ENCODE measurements at regions not wholly inside any gene's neighbourhood (a gene's known extent, or its start where the extent isn't known, plus 50 kb on each side); places are given as distances from the start of the nearest gene placed in this dataset.

DNA sequence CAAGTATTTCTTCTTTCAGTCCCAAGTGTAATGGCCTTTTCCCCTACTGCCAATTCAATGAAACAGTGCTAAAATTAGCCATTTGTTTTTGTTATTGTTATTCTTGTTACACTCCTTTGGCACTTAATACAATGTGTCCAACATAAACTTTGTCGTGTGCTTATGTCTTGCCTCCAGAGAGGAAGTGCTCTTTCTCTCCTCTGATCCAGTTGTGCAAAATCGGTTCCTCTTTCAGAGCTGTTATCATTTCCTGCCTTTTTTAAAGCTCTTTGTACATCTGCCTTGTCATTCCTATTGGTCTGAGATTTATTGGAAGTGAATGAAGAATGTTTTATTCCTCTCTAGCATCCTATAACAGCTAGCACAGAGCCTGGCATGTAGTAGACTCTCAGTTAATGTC is 623.2 kb upstream of the ID2 start:
- TF ChIP-seq EZH2 (IDR thresholded peaks at IDR 0.05), result no peak
- no peak for TF ChIP-seq ELF1 (IDR thresholded peaks at IDR 0.05; ENCODE audit: borderline replicate concordance, low read depth)
- TF ChIP-seq ZFX (IDR thresholded peaks at IDR 0.05), result no peak
- H3K79me2 ChIP-seq (ENCODE audit: insufficient read depth, low read length), result no peaks in the 10 kb centered on the region
- no peak for ATAC-seq
- no peaks in the 10 kb centered on the region for H4K20me1 ChIP-seq (ENCODE audit: insufficient read depth)
- no peak overlapping the region for H2AFZ ChIP-seq (ENCODE audit: low read depth, low read length, poor library complexity, severe bottlenecking)
- intact Hi-C loops (cut with micrococcal nuclease), result no loop called here
- H3K4me3 ChIP-seq (replicated peaks in 1 of 2; ENCODE audit: low read depth in 1 of 2, low read length in 2 of 2), result no peak overlapping the region
- ChIA-PET POLR2A (no interaction called here), CTCF (no interaction called here), RAD21 (ENCODE audit: low non-redundant PET in 1 of 2, low total read pairs in 2 of 2, uncharacterized antibody in 2 of 2, unreplicated experiment in 2 of 2) (no interaction called here)
- no peaks in the 10 kb centered on the region for H3K4me1 ChIP-seq (ENCODE audit: control insufficient read depth in 1 of 2, insufficient read depth in 2 of 2, low read length in 2 of 2)
- no peak overlapping the region for H3K4me2 ChIP-seq (ENCODE audit: low read length)
- no peaks in the 10 kb centered on the region for H3K27me3 ChIP-seq (ENCODE audit: insufficient read depth, low read length)
- no peak for DNase-seq (ENCODE audit: low read depth, low spot score)
- H3K36me3 ChIP-seq (ENCODE audit: control insufficient read depth in 1 of 2, insufficient read depth in 2 of 2, low read length in 2 of 2), result no peaks in the 10 kb centered on the region
- H3K9me2 ChIP-seq (ENCODE audit: insufficient read depth), result no peaks in the 10 kb centered on the region
- H3K9me3 ChIP-seq (ENCODE audit: control insufficient read depth in 1 of 2, insufficient read depth in 1 of 2, low read depth in 1 of 2, low read length in 2 of 2), result no peaks in the 10 kb centered on the region
- H3K27ac ChIP-seq (ENCODE audit: low read depth, low read length), result no peak overlapping the region
- BruUV-seq (replicated peaks), result no TSS peak
- H3K9ac ChIP-seq (ENCODE audit: low read length), result no peak overlapping the region

GRCh38 chr2:8059255-8059654 is 622.6 kb upstream of the ID2 start:
- Histone ChIP-seq H3K9me2 (ENCODE audit: insufficient read depth) (no peaks in the 10 kb centered on the region), H3K27ac (ENCODE audit: low read depth, low read length) (no peak overlapping the region), H3K27me3 (ENCODE audit: insufficient read depth, low read length) (no peaks in the 10 kb centered on the region), H3K9ac (ENCODE audit: low read length) (no peak overlapping the region), H3K4me2 (ENCODE audit: low read length) (no peak overlapping the region), H4K20me1 (ENCODE audit: insufficient read depth) (no peaks in the 10 kb centered on the region), H3K4me1 (ENCODE audit: control insufficient read depth in 1 of 2, insufficient read depth in 2 of 2, low read length in 2 of 2) (no peaks in the 10 kb centered on the region), H2AFZ (ENCODE audit: low read depth, low read length, poor library complexity, severe bottlenecking) (no peak overlapping the region), H3K36me3 (ENCODE audit: control insufficient read depth in 1 of 2, insufficient read depth in 2 of 2, low read length in 2 of 2) (no peaks in the 10 kb centered on the region), H3K9me3 (ENCODE audit: control insufficient read depth in 1 of 2, insufficient read depth in 1 of 2, low read depth in 1 of 2, low read length in 2 of 2) (no peaks in the 10 kb centered on the region), H3K79me2 (ENCODE audit: insufficient read depth, low read length) (no peaks in the 10 kb centered on the region), H3K4me3 (replicated peaks in 1 of 2; ENCODE audit: low read depth in 1 of 2, low read length in 2 of 2) (no peak overlapping the region)
- RAD21 ChIA-PET (ENCODE audit: low non-redundant PET in 1 of 2, low total read pairs in 2 of 2, uncharacterized antibody in 2 of 2, unreplicated experiment in 2 of 2), result no interaction called here
- POLR2A ChIA-PET, result no interaction called here
- CTCF ChIA-PET, result no interaction called here
- DNase-seq (ENCODE audit: low read depth, low spot score), result no peak
- no TSS peak for BruUV-seq (replicated peaks)
- no peak for ATAC-seq
- TF ChIP-seq SP1 (IDR thresholded peaks at IDR 0.05; ENCODE audit: low read depth) (no peak), EGR1 (IDR thresholded peaks at IDR 0.05; ENCODE audit: low read depth) (no peak)
- intact Hi-C loops (cut with micrococcal nuclease), result no loop called here

- POLR2A ChIA-PET, result no interaction called here
Measured at GRCh38 chr2:8059794-8060193, 622.1 kb upstream of the ID2 start.

More at GRCh38 chr2:8059794-8060193, 622.1 kb upstream of the ID2 start:
- CTCF ChIA-PET, result no interaction called here
- no TSS peak for BruUV-seq (replicated peaks)
- no peak overlapping the region for H3K4me2 ChIP-seq (ENCODE audit: low read length)
- H3K27ac ChIP-seq (ENCODE audit: low read depth, low read length), result no peak overlapping the region
- no peaks in the 10 kb centered on the region for H3K9me2 ChIP-seq (ENCODE audit: insufficient read depth)
- no peak overlapping the region for H3K4me3 ChIP-seq (replicated peaks in 1 of 2; ENCODE audit: low read depth in 1 of 2, low read length in 2 of 2)
- H3K9ac ChIP-seq (ENCODE audit: low read length), result no peak overlapping the region
- intact Hi-C loops (cut with micrococcal nuclease), result no loop called here
- H3K4me1 ChIP-seq (ENCODE audit: control insufficient read depth in 1 of 2, insufficient read depth in 2 of 2, low read length in 2 of 2), result no peaks in the 10 kb centered on the region
- no peaks in the 10 kb centered on the region for H3K9me3 ChIP-seq (ENCODE audit: control insufficient read depth in 1 of 2, insufficient read depth in 1 of 2, low read depth in 1 of 2, low read length in 2 of 2)
- H2AFZ ChIP-seq (ENCODE audit: low read depth, low read length, poor library complexity, severe bottlenecking), result no peak overlapping the region
- H3K27me3 ChIP-seq (ENCODE audit: insufficient read depth, low read length), result no peaks in the 10 kb centered on the region
- no peak for DNase-seq (ENCODE audit: low read depth, low spot score)
- no peaks in the 10 kb centered on the region for H3K79me2 ChIP-seq (ENCODE audit: insufficient read depth, low read length)
- TF ChIP-seq YY1 (IDR thresholded peaks at IDR 0.05; ENCODE audit: extremely low read depth, insufficient replicate concordance, low read depth, low read length) (no peak), CEBPB (IDR thresholded peaks at IDR 0.05; ENCODE audit: low read depth) (peak; percentile 36; the same call in 1 of the 2 replicates), MAX (IDR thresholded peaks at IDR 0.05) (no peak)
- no peak for ATAC-seq
- H4K20me1 ChIP-seq (ENCODE audit: insufficient read depth), result no peaks in the 10 kb centered on the region
- no peaks in the 10 kb centered on the region for H3K36me3 ChIP-seq (ENCODE audit: control insufficient read depth in 1 of 2, insufficient read depth in 2 of 2, low read length in 2 of 2)
- RAD21 ChIA-PET (ENCODE audit: low non-redundant PET in 1 of 2, low total read pairs in 2 of 2, uncharacterized antibody in 2 of 2, unreplicated experiment in 2 of 2), result no interaction called here
